ENCODE measurements at regions not wholly inside any gene's neighbourhood (a gene's known extent, or its start where the extent isn't known, plus 50 kb on each side); places are given as distances from the start of the nearest gene placed in this dataset.
"Not testable (repeated sequence)": the region's sequence is repeated elsewhere in the genome, so short reads cannot be mapped to it uniquely, and the experiment has no call there.

GRCh38 chr7:104264285-104264684 lies 56.5 kb upstream of the ORC5 start:
- no peak for DNase-seq (ENCODE audit: low read depth)

GRCh38 chr7:104267701-104268368 lies 60.0 kb upstream of the ORC5 start:
- DNase-seq (ENCODE audit: low read depth), result peak; percentile 15

- DNase-seq (ENCODE audit: low read depth), result no peak
Observed at GRCh38 chr7:104271948-104272347, 56.5 kb upstream of the LHFPL3 start.

GRCh38 chr7:104272767-104273384 lies 55.5 kb upstream of the LHFPL3 start:
- DNase-seq (ENCODE audit: low read depth), result peak; percentile 45

GRCh38 chr7:104275900-104276299 lies 52.5 kb upstream of the LHFPL3 start:
- DNase-seq (ENCODE audit: low read depth), result no peak

GRCh38 chr7:104276730-104277129 lies 51.7 kb upstream of the LHFPL3 start:
- DNase-seq (ENCODE audit: low read depth), result not testable (repeated sequence)

Measured in fibroblast of gingiva (primary cell).